Spinal cord (tissue), 9 donors: ENCODE measurements at regions not wholly inside any gene's neighbourhood (a gene's known extent, or its start where the extent isn't known, plus 50 kb on each side); places are given as distances from the start of the nearest gene placed in this dataset.
A peak's percentile ranks its signal among the peaks of the same experiment; 100 is the strongest.

ENCODE experiments used
- DNase-seq, 6 donors: peaks; one replicate each; pipeline versions ENCODE4 v3.0.0 to v3.0.0-alpha.2; 2013 to 2015; ENCODE audit warnings: low spot score in 6 of 6, low read depth in 4 of 6
- H3K27ac ChIP-seq: one replicate; pipeline ENCODE4 v1.5.1; 2013; ENCODE audit warnings: low read depth, low read length, control low read depth
- H3K27me3 ChIP-seq: one replicate; pipeline ENCODE4 v1.6.1; 2013; ENCODE audit warnings: low read length; ENCODE audit not compliant: control insufficient read depth, insufficient read depth
- H3K36me3 ChIP-seq: one replicate; pipeline ENCODE4 v1.6.1; 2013; ENCODE audit warnings: low read length; ENCODE audit not compliant: control insufficient read depth, insufficient read depth
- H3K4me1 ChIP-seq: one replicate; pipeline ENCODE4 v1.6.1; 2013; ENCODE audit warnings: low read length; ENCODE audit not compliant: control insufficient read depth, insufficient read depth
- H3K4me3 ChIP-seq: one replicate; pipeline ENCODE4 v1.5.1; 2013; ENCODE audit warnings: low read depth, low read length, control low read depth
- H3K9me3 ChIP-seq: one replicate; pipeline ENCODE4 v1.6.1; 2013; ENCODE audit warnings: low read length; ENCODE audit not compliant: control insufficient read depth, insufficient read depth
- WGBS: methylation state at CpG from one replicate; pipeline ENCODE4 v1.1.5; 2013; ENCODE audit warnings: missing lambda C conversion rate; ENCODE audit not compliant: insufficient coverage; 5-methylcytosine and 5-hydroxymethylcytosine counted together
- donor health status: healthy.

GRCh38 chr5:163635631-163636030 is 130.2 kb downstream of the MAT2B start:
- peaks cover 2% of the 10 kb centered on the region for H3K27me3 ChIP-seq
- peak in 1 of 6 donors; percentile 83 for DNase-seq
- H3K36me3 ChIP-seq: no peaks in the 10 kb centered on the region
- no peak overlapping the region for H3K27ac ChIP-seq
- H3K4me1 ChIP-seq: no peaks in the 10 kb centered on the region
- WGBS: 67% methylated on average over 1 of the region's 2 CpGs
- no peak overlapping the region for H3K4me3 ChIP-seq
- no peaks in the 10 kb centered on the region for H3K9me3 ChIP-seq

DNA sequence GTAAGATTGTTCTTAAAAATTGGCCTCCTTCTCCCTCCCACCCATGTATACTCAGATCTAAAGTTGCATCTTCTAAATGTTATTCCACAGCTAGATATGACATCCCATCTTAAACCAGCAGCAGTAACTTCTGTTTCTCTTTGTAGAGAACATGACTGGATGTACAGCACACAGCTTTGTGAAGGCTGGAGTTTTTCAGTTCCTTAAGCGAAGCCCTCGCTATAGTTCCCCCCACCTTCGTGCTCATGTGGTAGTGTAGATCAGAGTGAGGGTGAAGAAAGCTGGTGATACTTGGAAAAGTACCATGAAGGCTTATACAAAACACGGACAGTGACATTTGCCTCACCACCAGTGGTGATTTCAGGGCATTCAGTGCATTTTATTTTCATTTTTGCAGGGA is 137.5 kb downstream of the MAT2B start:
- 60% methylated on average over 1 of the region's 4 CpGs for WGBS
- H3K27me3 ChIP-seq: no peaks in the 10 kb centered on the region
- no peak for DNase-seq
- no peak overlapping the region for H3K27ac ChIP-seq
- no peaks in the 10 kb centered on the region for H3K9me3 ChIP-seq
- H3K36me3 ChIP-seq: no peaks in the 10 kb centered on the region
- no peaks in the 10 kb centered on the region for H3K4me1 ChIP-seq
- no peak overlapping the region for H3K4me3 ChIP-seq

DNA sequence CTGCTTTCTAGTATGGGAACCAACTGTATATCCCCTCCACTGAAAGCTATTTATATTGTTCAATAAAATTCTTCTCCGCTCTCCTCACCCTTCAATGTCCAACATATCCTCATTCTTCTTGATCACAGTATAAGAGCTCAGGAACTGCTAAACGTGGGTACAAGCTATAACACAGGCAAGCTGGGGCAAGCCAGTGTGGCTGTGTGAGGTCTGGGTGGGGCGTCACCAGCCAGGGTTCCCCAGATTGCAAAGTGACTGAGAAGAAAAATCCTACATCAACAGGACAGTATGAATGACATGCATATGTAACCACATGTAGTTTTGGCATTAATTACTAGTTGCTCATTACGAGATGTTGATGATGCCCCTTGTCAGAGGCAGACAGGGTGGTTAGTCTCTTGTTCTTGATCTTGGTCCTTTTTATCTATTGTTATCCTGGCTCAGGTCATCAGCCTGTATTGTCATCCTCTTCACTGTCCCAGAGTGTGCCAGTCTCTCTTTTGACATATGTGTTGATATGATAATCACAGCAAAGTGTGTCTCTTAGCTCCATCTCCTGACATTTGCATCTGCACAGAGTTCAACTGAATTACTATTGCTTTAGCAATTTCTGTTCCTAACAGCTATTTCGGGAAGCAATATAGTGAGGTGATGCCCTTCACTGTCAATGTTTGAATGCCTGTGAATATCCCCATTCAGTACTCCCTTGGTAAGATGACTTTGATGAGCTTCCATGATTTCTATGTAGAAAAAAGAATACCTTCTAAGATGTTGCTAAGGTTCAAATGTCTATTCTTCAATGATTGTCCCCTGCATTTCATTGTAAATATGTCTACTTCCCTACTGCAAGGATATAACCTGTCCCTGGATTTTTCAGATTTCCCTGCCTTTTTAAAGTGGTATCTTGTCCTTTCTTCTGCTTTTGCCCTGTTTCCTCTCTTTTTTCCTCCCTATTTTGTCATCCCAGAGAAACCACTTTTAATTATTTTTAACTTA is 140.3 kb downstream of the MAT2B start:
- no peaks in the 10 kb centered on the region for H3K27me3 ChIP-seq
- 93% methylated on average over 2 of the region's 5 CpGs for WGBS

DNA sequence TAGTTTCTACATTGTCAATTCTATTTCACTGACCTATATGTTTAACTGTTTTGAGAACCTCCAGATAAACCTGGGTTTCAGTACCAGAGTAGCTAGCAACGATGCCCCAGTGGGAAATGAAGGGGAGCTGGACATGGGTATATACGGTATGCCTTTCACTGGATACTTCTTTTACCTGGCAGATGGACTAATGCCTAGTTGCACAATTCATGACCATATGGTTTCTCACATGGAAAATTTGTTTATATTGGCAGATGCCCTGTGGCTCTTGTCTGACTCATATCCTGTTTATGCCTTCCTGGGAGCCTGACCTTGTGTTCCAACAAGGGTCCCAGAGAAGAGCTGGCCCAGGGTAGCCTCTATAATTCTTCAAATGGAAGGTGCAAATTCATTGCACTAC is 144.1 kb downstream of the MAT2B start:
- Histone ChIP-seq H3K4me3 (no peak overlapping the region), H3K27me3 (no peaks in the 10 kb centered on the region), H3K27ac (no peak overlapping the region), H3K9me3 (peaks cover 2% of the 10 kb centered on the region), H3K36me3 (no peaks in the 10 kb centered on the region), H3K4me1 (no peaks in the 10 kb centered on the region)
- 83% methylated on average over 2 of the region's 2 CpGs for WGBS
- no peak for DNase-seq

More for the DNA sequence above, 140.3 kb downstream of the MAT2B start:
- Histone ChIP-seq H3K9me3 (no peaks in the 10 kb centered on the region), H3K4me3 (no peak overlapping the region), H3K27ac (no peak overlapping the region), H3K36me3 (no peaks in the 10 kb centered on the region), H3K4me1 (no peaks in the 10 kb centered on the region)
- DNase-seq: no peak

DNA sequence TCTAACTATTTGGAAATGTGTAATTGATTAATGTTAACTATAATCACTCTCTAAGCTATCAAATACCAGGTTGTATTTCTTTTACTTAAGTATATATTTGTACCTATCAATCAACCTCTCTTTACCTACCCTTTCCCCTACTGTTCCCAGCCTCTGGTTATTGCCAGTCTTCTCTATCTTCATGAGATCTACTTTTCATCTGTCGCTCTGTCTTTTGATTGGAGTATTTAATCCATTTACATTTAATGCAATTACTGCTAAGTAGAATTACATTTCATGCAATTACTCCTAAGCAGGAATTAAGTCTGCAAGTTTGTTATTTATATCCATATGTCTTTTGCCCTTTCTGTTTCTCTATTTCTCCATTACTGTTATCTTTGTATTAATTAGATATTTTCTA is 148.1 kb downstream of the MAT2B start:
- Histone ChIP-seq H3K36me3 (no peaks in the 10 kb centered on the region), H3K27me3 (no peaks in the 10 kb centered on the region), H3K27ac (no peak overlapping the region), H3K4me1 (no peaks in the 10 kb centered on the region), H3K9me3 (peaks cover 2% of the 10 kb centered on the region), H3K4me3 (no peak overlapping the region)
- no peak for DNase-seq
- no CpG with 5 or more reads among the region's 1 CpG for WGBS

DNA sequence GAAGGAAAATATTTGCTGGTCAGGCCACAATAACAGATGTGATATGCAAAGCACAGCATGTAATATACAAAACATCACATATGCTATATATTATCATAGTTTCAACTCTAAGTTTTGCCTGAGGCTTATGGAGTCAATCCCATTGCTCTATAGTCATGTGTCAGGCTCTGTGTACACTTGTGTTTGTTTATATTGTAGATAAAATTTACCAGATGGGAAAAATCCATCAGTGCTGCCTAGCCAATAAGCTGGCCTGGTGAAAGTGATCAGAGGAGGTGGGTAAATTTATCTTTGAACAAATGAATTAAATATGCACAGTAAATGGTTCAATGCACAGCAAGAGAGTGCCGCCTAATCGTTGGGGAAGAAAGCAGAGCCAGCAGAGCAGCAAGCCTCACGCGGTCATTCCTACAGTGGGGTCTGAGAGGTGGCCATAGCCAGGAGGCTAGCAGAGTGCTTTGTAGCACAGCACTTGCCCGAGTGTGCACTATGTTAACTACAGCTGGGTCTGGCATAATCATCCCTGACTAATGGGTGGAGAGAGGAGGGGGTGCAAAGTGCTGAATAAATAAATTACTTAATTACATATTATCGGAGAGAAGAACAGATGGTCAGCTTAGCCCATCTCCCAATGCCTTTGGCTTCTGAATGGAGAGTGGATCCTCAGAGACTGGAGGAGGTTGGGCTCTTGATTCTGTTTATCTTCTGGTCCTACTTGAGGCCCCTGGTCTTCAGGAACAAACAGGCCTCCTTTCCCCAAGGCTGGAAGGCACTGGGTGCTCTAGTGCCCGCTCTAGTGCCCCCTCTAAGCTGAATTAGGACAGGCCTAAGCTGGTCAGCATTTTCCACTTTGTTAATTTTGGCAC is 153.5 kb downstream of the MAT2B start:
- Histone ChIP-seq H3K27me3 (no peaks in the 10 kb centered on the region), H3K4me3 (no peak overlapping the region), H3K9me3 (no peaks in the 10 kb centered on the region), H3K27ac (no peak overlapping the region), H3K36me3 (no peaks in the 10 kb centered on the region), H3K4me1 (no peaks in the 10 kb centered on the region)
- 40% methylated on average over 5 of the region's 7 CpGs for WGBS
- peak in 2 of 6 donors; percentile 30 to 45 for DNase-seq

DNA sequence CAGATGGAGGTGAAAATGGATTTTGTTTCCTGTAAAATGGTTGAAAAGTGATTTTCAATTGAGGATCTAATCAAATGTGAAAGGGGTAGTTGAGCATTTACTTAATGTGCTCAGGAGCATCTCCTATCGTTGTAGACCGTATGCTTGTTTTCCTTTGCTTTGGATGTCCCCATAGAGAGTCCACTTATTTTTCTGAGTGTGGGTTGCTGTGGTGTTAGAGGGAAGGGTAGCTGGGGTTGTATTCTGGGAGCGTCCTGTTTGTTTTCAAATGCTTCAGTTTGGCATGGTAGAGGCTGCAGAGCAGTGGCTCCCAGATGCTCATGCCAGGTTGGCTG is 154.1 kb downstream of the MAT2B start:
- Histone ChIP-seq H3K4me1 (no peaks in the 10 kb centered on the region), H3K4me3 (no peak overlapping the region), H3K27me3 (no peaks in the 10 kb centered on the region), H3K36me3 (no peaks in the 10 kb centered on the region), H3K27ac (no peak overlapping the region), H3K9me3 (no peaks in the 10 kb centered on the region)
- no peak for DNase-seq
- 50% methylated on average over 2 of the region's 3 CpGs for WGBS

DNA sequence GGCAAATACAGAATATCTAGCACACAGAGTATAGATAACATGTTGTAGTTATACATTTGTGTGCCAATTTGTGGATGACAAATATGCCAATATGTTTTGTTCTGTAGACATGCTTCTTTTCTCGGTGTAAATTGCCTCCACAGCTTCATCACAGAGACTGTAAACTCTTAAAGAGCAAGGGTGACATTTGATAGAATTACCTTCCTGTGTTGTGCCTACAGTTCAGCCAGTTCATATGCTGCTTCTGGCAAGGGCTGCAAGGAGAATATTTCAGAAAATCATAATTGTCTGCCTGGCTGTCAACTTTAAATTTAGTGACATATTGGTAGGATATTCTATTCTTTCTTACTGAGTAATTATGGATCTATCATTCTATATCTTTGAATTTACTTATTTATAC is 155.1 kb downstream of the MAT2B start:
- Histone ChIP-seq H3K36me3 (no peaks in the 10 kb centered on the region), H3K4me1 (no peaks in the 10 kb centered on the region), H3K27ac (no peak overlapping the region), H3K4me3 (no peak overlapping the region), H3K27me3 (no peaks in the 10 kb centered on the region), H3K9me3 (no peaks in the 10 kb centered on the region)
- peak in 1 of 6 donors; percentile 73 for DNase-seq
- WGBS: no CpG with 5 or more reads among the region's 1 CpG

DNA sequence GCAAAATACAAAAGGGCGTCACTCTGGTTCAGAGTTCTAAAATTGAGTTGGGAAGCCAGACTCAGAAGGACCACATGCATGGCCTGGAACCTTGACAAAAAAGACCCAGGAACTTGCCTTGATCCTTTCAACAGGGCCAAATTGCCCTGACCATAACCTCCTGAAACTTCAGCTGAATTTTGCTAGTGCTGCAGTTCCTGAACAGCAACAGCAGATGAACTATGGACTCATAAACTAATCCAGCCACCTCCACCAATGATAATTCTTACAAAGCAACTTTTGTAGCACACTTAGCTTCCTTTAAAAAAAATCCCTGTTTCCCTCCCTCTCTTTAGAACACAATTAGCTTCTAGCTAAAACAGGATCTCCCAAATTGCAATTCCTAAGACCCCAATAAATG is 155.9 kb downstream of the MAT2B start:
- Histone ChIP-seq H3K36me3 (no peaks in the 10 kb centered on the region), H3K4me3 (no peak overlapping the region), H3K9me3 (no peaks in the 10 kb centered on the region), H3K27me3 (no peaks in the 10 kb centered on the region), H3K4me1 (no peaks in the 10 kb centered on the region), H3K27ac (no peak overlapping the region)
- WGBS: 100% methylated on average over 1 of the region's 1 CpG
- no peak for DNase-seq
